Small intestine (tissue), 7 donors: ENCODE measurements at regions not wholly inside any gene's neighbourhood (a gene's known extent, or its start where the extent isn't known, plus 50 kb on each side); places are given as distances from the start of the nearest gene placed in this dataset.

Source experiments
- DNase-seq, 2 donors: peaks; one replicate each; pipeline versions ENCODE4 v3.0.0 to v3.0.0-alpha.2; 2013
- FAIRE-seq: peaks from 2 replicates; lab custom pipeline; 2012; peaks lifted over from hg19 to GRCh38; lab: Jason Lieb, UNC
- H3K27ac ChIP-seq, 3 donors: one replicate each; pipeline ENCODE4 v1.5.1; 2013; ENCODE audit warnings: low read length in 2 of 3, mild to moderate bottlenecking in 2 of 3, control low read depth in 1 of 3, inconsistent platforms in 1 of 3, low read depth in 1 of 3, moderate library complexity in 1 of 3
- H3K27me3 ChIP-seq, 3 donors: one replicate each; pipeline ENCODE4 v1.6.1; 2013; ENCODE audit warnings: low read length in 3 of 3, inconsistent platforms in 1 of 3; ENCODE audit not compliant: control insufficient read depth in 3 of 3, insufficient read depth in 3 of 3
- H3K36me3 ChIP-seq, 3 donors: one replicate each; pipeline ENCODE4 v1.6.1; 2013; ENCODE audit warnings: low read length in 3 of 3, inconsistent platforms in 1 of 3, low read depth in 1 of 3, mild to moderate bottlenecking in 1 of 3, moderate library complexity in 1 of 3; ENCODE audit not compliant: control insufficient read depth in 3 of 3, insufficient read depth in 2 of 3
- H3K4me1 ChIP-seq, 3 donors: one replicate each; pipeline ENCODE4 v1.6.1; 2013; ENCODE audit warnings: low read length in 2 of 3, inconsistent platforms in 1 of 3, low read depth in 1 of 3, mild to moderate bottlenecking in 1 of 3, moderate library complexity in 1 of 3; ENCODE audit not compliant: control insufficient read depth in 3 of 3, insufficient read depth in 2 of 3
- H3K4me3 ChIP-seq, 3 donors: one replicate each; pipeline ENCODE4 v1.5.1; 2013; ENCODE audit warnings: low read length in 3 of 3, control low read depth in 1 of 3, inconsistent platforms in 1 of 3, low read depth in 1 of 3, mild to moderate bottlenecking in 1 of 3, moderate library complexity in 1 of 3
- H3K9me3 ChIP-seq, 2 donors: one replicate each; pipeline ENCODE4 v1.6.1; 2013; ENCODE audit warnings: low read depth in 1 of 2, low read length in 1 of 2; ENCODE audit not compliant: control insufficient read depth in 2 of 2, insufficient read depth in 1 of 2
- WGBS, 3 donors: extraction: QIAGEN DNeasy Blood & Tissue Kit; methylation state at CpG; one replicate each; pipeline ENCODE4 v1.1.7; 2013; 5-methylcytosine and 5-hydroxymethylcytosine counted together
- donor health status: healthy with polysubstance abuse.
- donor health status: control.
- donor health status: control.
- donor health status: Bipolar disorder and iron deficiency.
- donor health status: healthy.

DNA sequence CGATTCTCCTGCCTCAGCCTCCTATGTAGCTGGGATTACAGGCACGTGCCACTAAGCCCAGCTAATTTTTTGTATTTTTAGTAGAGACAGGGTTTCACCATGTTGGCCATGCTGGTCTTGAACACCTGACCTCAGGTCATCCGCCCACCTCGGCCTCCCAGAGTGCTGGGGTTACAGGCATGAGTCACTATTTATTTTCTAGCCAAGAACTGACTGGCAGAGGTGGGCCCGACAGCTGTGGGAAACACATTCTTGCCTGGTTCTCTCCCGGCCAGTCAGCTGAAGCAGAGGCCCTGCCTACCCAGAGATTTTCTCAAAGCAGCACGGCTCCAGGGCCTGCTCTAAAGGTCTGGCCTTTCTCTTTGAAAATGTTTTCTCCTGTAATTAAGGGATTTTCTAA is 108.0 kb downstream of the KCTD15 start:
- H3K27ac ChIP-seq: peak overlapping the region in 1 of 3 donors; percentile 88
- H3K27me3 ChIP-seq: peaks cover 0 to 47% (median 16%) of the 10 kb centered on the region in 3 donors
- no peak overlapping the region for H3K4me3 ChIP-seq
- H3K36me3 ChIP-seq: no peaks in the 10 kb centered on the region
- FAIRE-seq (no peak), DNase-seq (no peak)
- H3K4me1 ChIP-seq: peaks cover 0 to 6% (median 0%) of the 10 kb centered on the region in 3 donors
- no peaks in the 10 kb centered on the region for H3K9me3 ChIP-seq
- WGBS, 3 donors: 31 to 48% (median 45%) methylated on average over 7 of the region's 7 CpGs

DNA sequence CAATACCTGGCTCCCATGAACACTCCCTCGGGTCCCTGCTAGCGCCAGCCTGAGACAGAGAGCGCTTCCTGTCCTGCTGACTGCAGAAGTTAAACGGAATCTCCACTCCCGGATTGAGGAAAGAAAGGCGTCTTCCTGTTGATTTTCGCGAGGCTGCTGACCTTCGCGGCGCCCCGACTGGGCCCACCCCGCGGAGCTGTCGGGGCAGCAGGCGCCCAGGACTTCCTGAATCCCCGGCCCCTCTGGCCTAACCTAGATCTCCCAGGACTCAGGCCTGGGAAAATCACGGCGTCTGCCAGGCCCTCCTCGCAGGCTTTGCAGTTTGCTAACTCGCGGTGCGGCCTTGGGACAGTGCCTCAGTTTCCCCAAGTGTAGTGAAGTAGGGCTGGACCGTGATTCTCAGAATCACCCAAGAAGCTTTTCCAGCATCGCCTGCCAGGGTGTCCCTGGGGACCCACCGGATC is 108.8 kb downstream of the KCTD15 start:
- no peaks in the 10 kb centered on the region for H3K36me3 ChIP-seq
- peaks cover 0 to 47% (median 16%) of the 10 kb centered on the region in 3 donors for H3K27me3 ChIP-seq
- peak overlapping the region; percentile 30 to 48 (median 35) for H3K4me3 ChIP-seq
- peak overlapping the region in 2 of 3 donors; percentile 38 to 88 for H3K27ac ChIP-seq
- 2 to 5% (median 3%) methylated on average over 26 of the region's 26 CpGs for WGBS, 3 donors
- H3K4me1 ChIP-seq: peaks cover 0 to 6% (median 0%) of the 10 kb centered on the region in 3 donors
- H3K9me3 ChIP-seq: no peaks in the 10 kb centered on the region
- DNase-seq (peak in 1 of 2 donors; percentile 30), FAIRE-seq (no peak)

DNA sequence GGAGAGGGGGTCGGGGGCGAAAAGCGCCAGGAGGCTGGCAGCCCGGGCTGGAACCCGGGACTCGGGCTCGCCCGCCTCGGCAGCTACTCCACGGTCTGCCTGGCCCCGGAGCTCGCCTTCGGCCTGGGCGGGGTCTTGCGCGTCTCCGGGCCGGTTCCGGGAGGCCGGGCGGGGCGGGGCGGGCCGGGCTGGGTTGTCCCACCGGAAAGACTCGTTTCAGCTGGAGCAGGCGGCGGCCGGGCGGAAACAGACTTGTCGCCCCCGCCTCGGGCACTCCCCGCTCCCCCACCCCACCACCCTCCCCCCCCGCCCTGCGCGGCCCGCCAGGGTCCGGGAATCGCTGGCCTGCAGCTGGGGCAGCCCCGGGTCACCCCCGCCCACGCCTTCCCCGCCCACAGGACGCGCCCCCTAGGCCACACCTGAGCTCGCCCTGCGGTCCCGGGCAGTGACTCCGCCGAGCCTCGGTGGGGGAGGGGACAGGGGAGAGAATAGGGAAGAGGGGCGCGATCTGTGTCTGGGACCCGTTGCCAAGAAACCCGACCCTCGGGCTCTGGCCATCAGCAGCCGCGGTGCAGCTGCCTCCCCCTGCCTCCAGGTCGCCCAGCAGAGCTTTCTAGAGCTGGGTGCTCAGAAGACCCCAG is 109.4 kb downstream of the KCTD15 start:
- Histone ChIP-seq H3K27ac (peak overlapping the region in 2 of 3 donors; percentile 38 to 88), H3K27me3 (peaks cover 0 to 47% (median 14%) of the 10 kb centered on the region in 3 donors), H3K36me3 (no peaks in the 10 kb centered on the region), H3K4me1 (peaks cover 0 to 6% (median 0%) of the 10 kb centered on the region in 3 donors), H3K4me3 (peak overlapping the region; percentile 30 to 48 (median 35)), H3K9me3 (no peaks in the 10 kb centered on the region)
- FAIRE-seq (no peak), DNase-seq (peak; percentile 29 to 59)
- WGBS, 3 donors: 1 to 2% (median 1%) methylated on average over 28 to 60 of the region's 60 CpGs

DNA sequence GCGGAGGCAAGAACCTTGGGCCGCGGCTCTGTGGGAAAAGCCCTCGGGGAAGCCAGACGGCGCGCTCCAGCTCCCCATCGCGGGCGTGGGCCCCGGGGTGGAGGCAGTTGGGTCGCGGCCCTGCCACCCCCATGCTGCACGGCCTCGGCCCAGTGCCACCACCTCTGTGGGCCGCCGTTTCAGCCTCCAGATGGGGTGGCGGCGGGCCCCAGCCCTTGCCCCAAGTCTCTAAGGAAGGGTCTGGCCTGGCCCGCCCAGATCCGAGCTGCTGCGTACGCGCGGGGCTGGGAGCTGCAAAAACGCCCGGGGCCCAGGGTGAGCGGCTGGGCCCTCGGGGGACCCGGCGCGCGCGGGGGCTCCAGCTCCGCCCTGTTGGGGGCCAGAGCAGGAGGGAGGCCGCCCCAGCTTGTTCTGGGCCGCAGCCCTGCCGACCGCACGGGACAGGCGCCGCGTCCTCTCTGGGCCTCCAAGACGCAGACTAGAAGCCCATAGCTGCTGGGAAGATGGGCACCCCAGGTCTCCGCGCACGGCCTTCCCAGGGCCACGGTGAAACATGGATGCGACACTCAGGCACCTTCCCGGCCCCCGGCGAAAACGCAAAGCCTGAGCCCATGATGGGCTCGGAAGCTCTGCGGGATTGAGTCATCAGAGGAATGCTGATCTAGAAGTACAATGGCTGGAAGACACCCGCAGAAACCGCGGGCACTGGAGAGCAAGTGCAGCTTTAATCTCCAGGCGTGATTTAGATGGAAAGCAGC is 110.1 kb downstream of the KCTD15 start:
- Histone ChIP-seq H3K4me3 (no peak overlapping the region), H3K4me1 (peaks cover 0 to 6% (median 0%) of the 10 kb centered on the region in 3 donors), H3K9me3 (no peaks in the 10 kb centered on the region), H3K27ac (peak overlapping the region in 1 of 3 donors; percentile 46), H3K27me3 (peaks cover 0 to 47% (median 14%) of the 10 kb centered on the region in 3 donors), H3K36me3 (no peaks in the 10 kb centered on the region)
- FAIRE-seq (no peak), DNase-seq (peak in 1 of 2 donors; percentile 23)
- 12 to 17% (median 12%) methylated on average over 52 to 59 of the region's 59 CpGs for WGBS, 3 donors

DNA sequence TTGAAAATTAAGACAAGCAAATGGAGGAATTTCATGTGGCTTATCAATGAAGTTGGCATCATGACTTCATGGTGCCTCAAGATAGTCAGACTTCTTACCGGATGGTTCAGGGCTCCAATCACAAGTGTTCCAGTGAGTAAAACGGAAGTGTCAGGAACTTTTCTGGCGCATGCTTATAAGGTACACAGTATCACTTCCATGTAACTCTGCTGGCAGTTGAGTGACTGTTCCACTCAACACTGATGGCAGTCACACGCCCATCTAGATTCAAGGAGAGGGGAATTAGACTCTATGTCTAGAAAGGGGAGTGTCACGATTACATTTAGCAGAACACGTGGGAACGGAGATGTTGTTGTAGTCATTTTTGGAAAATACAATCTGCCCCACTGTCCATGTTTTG is 114.3 kb downstream of the KCTD15 start:
- DNase-seq (no peak), FAIRE-seq (no peak)
- WGBS, 3 donors: 88 to 93% (median 92%) methylated on average over 7 of the region's 7 CpGs
- Histone ChIP-seq H3K4me3 (no peak overlapping the region), H3K4me1 (no peaks in the 10 kb centered on the region), H3K9me3 (no peaks in the 10 kb centered on the region), H3K27me3 (peaks cover 0 to 28% (median 8%) of the 10 kb centered on the region in 3 donors), H3K36me3 (no peaks in the 10 kb centered on the region), H3K27ac (no peak overlapping the region)

DNA sequence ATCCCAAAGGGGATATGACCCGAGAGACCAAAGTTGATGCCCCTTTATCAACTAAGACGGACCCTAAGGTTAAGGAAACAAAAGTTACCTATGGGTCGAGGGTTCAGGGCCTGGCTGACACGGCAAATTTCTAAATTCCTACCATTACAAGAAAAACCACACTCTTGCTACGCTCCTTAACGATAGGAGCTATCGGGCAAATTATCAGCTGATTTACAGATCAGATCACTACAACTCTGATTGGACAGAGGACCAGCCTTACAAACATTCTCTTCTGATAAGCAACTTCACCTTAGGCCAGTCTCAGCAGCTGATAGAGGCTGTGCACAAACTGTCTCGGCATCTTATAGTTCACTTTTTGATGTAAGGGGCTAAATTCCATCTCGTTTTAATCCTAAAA is 117.9 kb downstream of the KCTD15 start:
- FAIRE-seq: no peak
- WGBS, 3 donors: 29 to 59% (median 52%) methylated on average over 9 of the region's 9 CpGs

DNA sequence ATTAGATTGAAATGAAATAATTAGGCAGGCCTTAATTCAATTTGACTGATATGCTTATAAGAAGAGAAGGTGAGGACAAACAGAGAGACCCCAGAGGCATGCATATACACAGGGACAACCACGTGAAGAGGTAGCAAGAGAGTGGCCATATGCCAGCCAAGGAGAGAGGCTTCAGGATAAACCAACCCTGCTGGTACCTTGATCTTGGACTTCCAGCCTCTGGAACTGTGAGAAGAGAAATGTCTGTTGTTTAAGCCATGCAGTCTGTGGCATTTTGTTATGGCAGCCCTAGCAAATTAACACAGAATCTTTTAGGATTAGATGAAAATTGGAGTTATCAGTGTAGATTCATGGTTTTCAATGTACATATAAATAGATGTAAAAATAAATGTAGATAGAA is 120.1 kb downstream of the KCTD15 start:
- Histone ChIP-seq H3K9me3 (peaks cover 0 to 2% of the 10 kb centered on the region in 2 donors), H3K27me3 (peaks cover 0 to 3% (median 1%) of the 10 kb centered on the region in 3 donors)
- FAIRE-seq: no peak

More for the DNA sequence above, 117.9 kb downstream of the KCTD15 start:
- no peak for DNase-seq
- H3K36me3 ChIP-seq: no peaks in the 10 kb centered on the region
- H3K4me3 ChIP-seq: no peak overlapping the region
- H3K27me3 ChIP-seq: peaks cover 0 to 3% (median 1%) of the 10 kb centered on the region in 3 donors
- peaks cover 0 to 2% of the 10 kb centered on the region in 2 donors for H3K9me3 ChIP-seq
- no peaks in the 10 kb centered on the region for H3K4me1 ChIP-seq
- H3K27ac ChIP-seq: no peak overlapping the region

GRCh38 chr19:33919291-33919690 is 122.6 kb downstream of the KCTD15 start:
- no peaks in the 10 kb centered on the region for H3K36me3 ChIP-seq
- DNase-seq (no peak), FAIRE-seq (no peak)
- H3K4me3 ChIP-seq: no peak overlapping the region
- H3K27me3 ChIP-seq: peaks cover 0 to 3% (median 1%) of the 10 kb centered on the region in 3 donors
- 81 to 100% (median 93%) methylated on average over 1 of the region's 1 CpG for WGBS, 3 donors
- H3K27ac ChIP-seq: no peak overlapping the region
- peaks cover 0 to 2% of the 10 kb centered on the region in 2 donors for H3K9me3 ChIP-seq
- H3K4me1 ChIP-seq: no peaks in the 10 kb centered on the region

More for the DNA sequence above, 120.1 kb downstream of the KCTD15 start:
- no peak overlapping the region for H3K4me3 ChIP-seq
- no peaks in the 10 kb centered on the region for H3K36me3 ChIP-seq
- 64 to 85% (median 72%) methylated on average over 1 of the region's 1 CpG for WGBS, 3 donors
- H3K27ac ChIP-seq: no peak overlapping the region
- no peaks in the 10 kb centered on the region for H3K4me1 ChIP-seq
- no peak for DNase-seq
